ENCODE measurements at regions not wholly inside any gene's neighbourhood (a gene's known extent, or its start where the extent isn't known, plus 50 kb on each side); places are given as distances from the start of the nearest gene placed in this dataset.

DNA sequence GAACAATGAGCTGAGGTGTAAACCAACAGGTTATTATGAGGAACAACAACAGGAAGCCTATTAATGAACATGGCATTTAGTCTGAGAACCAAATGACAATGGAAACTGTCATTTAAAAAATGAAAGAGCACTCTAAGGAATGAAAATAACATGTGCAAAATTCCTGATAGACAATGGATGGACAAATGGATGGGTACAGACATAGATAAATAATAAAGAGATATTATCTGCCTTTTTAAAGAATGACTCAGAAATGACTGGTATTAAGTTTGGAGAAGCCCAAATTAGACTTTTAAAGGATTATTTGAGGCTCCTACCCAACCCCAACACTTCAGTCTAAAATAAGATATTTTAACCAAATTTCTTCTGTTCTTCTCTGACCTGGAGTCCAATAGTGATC is 650.5 kb upstream of the ZNF385D start:
- no peak for TF ChIP-seq CTCF (IDR thresholded peaks at IDR 0.05; ENCODE audit: borderline replicate concordance, extremely low read depth, low read length, poor library complexity, severe bottlenecking)
- TF ChIP-seq EZH2 (IDR thresholded peaks at IDR 0.05; ENCODE audit: borderline replicate concordance, low read depth, low read length, severe bottlenecking): no peak

Measured in DND-41 (cell line).